ENCODE measurements at regions not wholly inside any gene's neighbourhood (a gene's known extent, or its start where the extent isn't known, plus 50 kb on each side); places are given as distances from the start of the nearest gene placed in this dataset.

DNA sequence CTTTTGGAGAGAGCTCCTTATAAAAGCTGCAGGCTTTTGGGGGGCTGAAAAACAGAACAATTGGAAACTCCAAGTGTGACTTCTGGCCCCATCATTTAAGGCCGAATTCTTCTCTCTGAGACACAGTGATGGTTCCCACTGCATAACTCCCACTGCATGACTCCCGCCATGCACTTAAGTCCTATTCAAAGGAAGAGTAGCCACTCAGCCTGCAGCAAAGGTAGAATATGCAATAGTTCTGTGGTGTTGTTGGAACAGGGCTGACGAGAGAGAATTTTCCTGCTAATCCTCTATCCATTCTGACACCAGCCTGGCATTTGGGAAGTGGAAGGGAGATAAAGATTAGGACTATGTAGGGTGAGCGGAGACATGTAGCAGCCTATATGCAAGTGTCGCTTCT is 185.6 kb upstream of the ZNF462 start:
- no peak overlapping the region for H3K9ac ChIP-seq (ENCODE audit: low read depth, low read length)

DNA sequence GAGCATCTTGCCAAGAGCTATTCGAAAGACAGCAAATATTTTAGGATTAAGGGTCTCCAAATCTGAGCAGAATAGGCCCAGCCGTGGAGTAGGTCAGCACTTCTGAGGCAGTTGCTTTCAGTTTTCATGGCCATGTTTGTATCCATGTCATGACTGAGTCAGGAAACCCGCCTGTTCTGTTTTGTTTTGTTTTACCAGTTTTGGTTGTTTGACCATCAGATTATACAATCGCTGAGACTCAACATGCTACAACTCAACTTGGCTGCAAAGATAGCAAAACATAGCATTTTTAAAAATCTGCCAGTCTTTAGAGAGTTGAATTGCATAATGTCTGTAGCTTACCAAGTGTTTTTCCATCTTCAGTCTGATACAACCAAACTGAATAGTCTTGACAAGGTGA is 185.1 kb upstream of the ZNF462 start:
- no peak for TF ChIP-seq EZH2 (IDR thresholded peaks at IDR 0.05; ENCODE audit: borderline replicate concordance, low read depth, low read length, severe bottlenecking)
- TF ChIP-seq, protein P1, sequence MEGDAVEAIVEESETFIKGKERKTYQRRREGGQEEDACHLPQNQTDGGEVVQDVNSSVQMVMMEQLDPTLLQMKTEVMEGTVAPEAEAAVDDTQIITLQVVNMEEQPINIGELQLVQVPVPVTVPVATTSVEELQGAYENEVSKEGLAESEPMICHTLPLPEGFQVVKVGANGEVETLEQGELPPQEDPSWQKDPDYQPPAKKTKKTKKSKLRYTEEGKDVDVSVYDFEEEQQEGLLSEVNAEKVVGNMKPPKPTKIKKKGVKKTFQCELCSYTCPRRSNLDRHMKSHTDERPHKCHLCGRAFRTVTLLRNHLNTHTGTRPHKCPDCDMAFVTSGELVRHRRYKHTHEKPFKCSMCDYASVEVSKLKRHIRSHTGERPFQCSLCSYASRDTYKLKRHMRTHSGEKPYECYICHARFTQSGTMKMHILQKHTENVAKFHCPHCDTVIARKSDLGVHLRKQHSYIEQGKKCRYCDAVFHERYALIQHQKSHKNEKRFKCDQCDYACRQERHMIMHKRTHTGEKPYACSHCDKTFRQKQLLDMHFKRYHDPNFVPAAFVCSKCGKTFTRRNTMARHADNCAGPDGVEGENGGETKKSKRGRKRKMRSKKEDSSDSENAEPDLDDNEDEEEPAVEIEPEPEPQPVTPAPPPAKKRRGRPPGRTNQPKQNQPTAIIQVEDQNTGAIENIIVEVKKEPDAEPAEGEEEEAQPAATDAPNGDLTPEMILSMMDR (IDR thresholded peaks at IDR 0.05; ENCODE audit: borderline replicate concordance, extremely low read depth, low read length, poor library complexity, severe bottlenecking) = no peak
- Histone ChIP-seq H3K9me3 (ENCODE audit: insufficient read depth, low read length, severe bottlenecking) (no peaks in the 10 kb centered on the region), H3K4me2 (ENCODE audit: insufficient read depth, low read length) (no peak overlapping the region), H3K4me3 (ENCODE audit: low read depth in 1 of 2, low read length in 2 of 2) (no peak overlapping the region), H3K36me3 (ENCODE audit: insufficient read depth, low read length) (no peaks in the 10 kb centered on the region), H3K9ac (ENCODE audit: low read depth, low read length) (no peak overlapping the region), H3K4me1 (ENCODE audit: insufficient read depth, low read length) (no peaks in the 10 kb centered on the region), H2AFZ (ENCODE audit: low read depth, low read length) (no peak overlapping the region), H3K27me3 (ENCODE audit: insufficient read depth, low read length, poor library complexity) (no peaks in the 10 kb centered on the region), H3K79me2 (ENCODE audit: insufficient read depth, low read length) (no peaks in the 10 kb centered on the region), H3K27ac (ENCODE audit: low read length) (no peak overlapping the region), H4K20me1 (ENCODE audit: insufficient read depth, low read length) (no peaks in the 10 kb centered on the region)
- no peak for ATAC-seq (ENCODE audit: insufficient read depth, low read depth)
- DNase-seq = no peak

More for the DNA sequence above, 185.6 kb upstream of the ZNF462 start:
- ATAC-seq (ENCODE audit: insufficient read depth, low read depth) = no peak
- H3K4me2 ChIP-seq (ENCODE audit: insufficient read depth, low read length) = no peak overlapping the region
- no peak for TF ChIP-seq EZH2 (IDR thresholded peaks at IDR 0.05; ENCODE audit: borderline replicate concordance, low read depth, low read length, severe bottlenecking)
- TF ChIP-seq, protein P1 (IDR thresholded peaks at IDR 0.05; ENCODE audit: borderline replicate concordance, extremely low read depth, low read length, poor library complexity, severe bottlenecking) = no peak
- no peaks in the 10 kb centered on the region for H4K20me1 ChIP-seq (ENCODE audit: insufficient read depth, low read length)
- H3K27ac ChIP-seq (ENCODE audit: low read length) = no peak overlapping the region
- no peaks in the 10 kb centered on the region for H3K4me1 ChIP-seq (ENCODE audit: insufficient read depth, low read length)
- H3K4me3 ChIP-seq (ENCODE audit: low read depth in 1 of 2, low read length in 2 of 2) = no peak overlapping the region
- no peaks in the 10 kb centered on the region for H3K36me3 ChIP-seq (ENCODE audit: insufficient read depth, low read length)
- no peaks in the 10 kb centered on the region for H3K27me3 ChIP-seq (ENCODE audit: insufficient read depth, low read length, poor library complexity)
- no peaks in the 10 kb centered on the region for H3K9me3 ChIP-seq (ENCODE audit: insufficient read depth, low read length, severe bottlenecking)
- DNase-seq = no peak
- H3K79me2 ChIP-seq (ENCODE audit: insufficient read depth, low read length) = no peaks in the 10 kb centered on the region
- H2AFZ ChIP-seq (ENCODE audit: low read depth, low read length) = no peak overlapping the region

DNA sequence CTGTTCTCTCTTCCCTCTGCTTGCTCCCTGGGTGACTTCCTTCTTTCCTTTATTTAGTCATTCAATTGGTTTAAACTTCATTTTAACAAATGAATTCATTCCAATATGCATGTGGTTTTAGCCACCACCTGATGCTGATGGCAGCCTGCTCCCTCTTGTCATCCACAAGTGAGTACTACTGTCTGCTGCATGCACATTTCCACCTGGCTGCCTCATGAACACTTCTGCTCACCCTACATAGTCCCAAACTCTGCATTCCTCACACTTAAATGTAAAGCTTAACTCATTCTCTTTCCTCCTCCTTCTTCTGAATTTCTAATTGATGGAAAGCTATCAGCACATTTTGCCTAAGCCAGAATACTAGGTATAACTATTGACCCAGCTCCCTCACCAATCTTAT is 184.7 kb upstream of the ZNF462 start:
- no peaks in the 10 kb centered on the region for H3K79me2 ChIP-seq (ENCODE audit: insufficient read depth, low read length)
- H3K4me2 ChIP-seq (ENCODE audit: insufficient read depth, low read length) = no peak overlapping the region
- no peak for TF ChIP-seq EZH2 (IDR thresholded peaks at IDR 0.05; ENCODE audit: borderline replicate concordance, low read depth, low read length, severe bottlenecking)
- TF ChIP-seq, protein P1 (IDR thresholded peaks at IDR 0.05; ENCODE audit: borderline replicate concordance, extremely low read depth, low read length, poor library complexity, severe bottlenecking) = no peak
- H2AFZ ChIP-seq (ENCODE audit: low read depth, low read length) = no peak overlapping the region
- H4K20me1 ChIP-seq (ENCODE audit: insufficient read depth, low read length) = no peaks in the 10 kb centered on the region
- no peak for ATAC-seq (ENCODE audit: insufficient read depth, low read depth)
- no peaks in the 10 kb centered on the region for H3K36me3 ChIP-seq (ENCODE audit: insufficient read depth, low read length)
- no peak overlapping the region for H3K4me3 ChIP-seq (ENCODE audit: low read depth in 1 of 2, low read length in 2 of 2)
- H3K9ac ChIP-seq (ENCODE audit: low read depth, low read length) = no peak overlapping the region
- no peaks in the 10 kb centered on the region for H3K9me3 ChIP-seq (ENCODE audit: insufficient read depth, low read length, severe bottlenecking)
- H3K27ac ChIP-seq (ENCODE audit: low read length) = no peak overlapping the region
- H3K27me3 ChIP-seq (ENCODE audit: insufficient read depth, low read length, poor library complexity) = no peaks in the 10 kb centered on the region
- H3K4me1 ChIP-seq (ENCODE audit: insufficient read depth, low read length) = no peaks in the 10 kb centered on the region
- no peak for DNase-seq

DNA sequence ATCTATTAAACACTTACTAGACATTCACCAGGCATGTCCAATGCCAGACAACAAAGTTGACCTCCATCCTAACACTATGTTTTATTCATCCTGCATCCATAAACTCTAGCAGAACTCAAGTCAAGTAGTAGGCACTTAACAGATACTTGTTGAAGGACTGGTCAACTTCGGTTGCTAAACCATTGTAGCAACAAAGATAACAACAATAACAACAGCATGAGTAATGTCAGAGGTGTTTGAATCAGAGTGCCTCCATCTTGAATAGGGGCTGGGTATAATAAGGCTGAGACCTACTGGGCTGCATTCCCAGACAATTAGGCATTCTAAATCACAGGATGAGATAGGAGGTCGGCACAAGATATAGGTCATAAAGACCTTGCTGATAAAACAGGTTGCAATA is 180.5 kb upstream of the ZNF462 start:
- Histone ChIP-seq H3K4me3 (ENCODE audit: low read depth in 1 of 2, low read length in 2 of 2) (no peak overlapping the region), H3K36me3 (ENCODE audit: insufficient read depth, low read length) (no peaks in the 10 kb centered on the region), H3K9ac (ENCODE audit: low read depth, low read length) (no peak overlapping the region), H3K4me2 (ENCODE audit: insufficient read depth, low read length) (no peak overlapping the region), H4K20me1 (ENCODE audit: insufficient read depth, low read length) (no peaks in the 10 kb centered on the region), H3K4me1 (ENCODE audit: insufficient read depth, low read length) (no peaks in the 10 kb centered on the region), H2AFZ (ENCODE audit: low read depth, low read length) (no peak overlapping the region), H3K79me2 (ENCODE audit: insufficient read depth, low read length) (no peaks in the 10 kb centered on the region), H3K27ac (ENCODE audit: low read length) (no peak overlapping the region), H3K9me3 (ENCODE audit: insufficient read depth, low read length, severe bottlenecking) (no peaks in the 10 kb centered on the region), H3K27me3 (ENCODE audit: insufficient read depth, low read length, poor library complexity) (no peaks in the 10 kb centered on the region)
- TF ChIP-seq, protein P1 (IDR thresholded peaks at IDR 0.05; ENCODE audit: borderline replicate concordance, extremely low read depth, low read length, poor library complexity, severe bottlenecking) = no peak
- no peak for TF ChIP-seq EZH2 (IDR thresholded peaks at IDR 0.05; ENCODE audit: borderline replicate concordance, low read depth, low read length, severe bottlenecking)
- ATAC-seq (ENCODE audit: insufficient read depth, low read depth) = no peak
- no peak for DNase-seq

Measured in DND-41 (cell line).